HUES6 (cell line): ENCODE measurements at regions not wholly inside any gene's neighbourhood (a gene's known extent, or its start where the extent isn't known, plus 50 kb on each side); places are given as distances from the start of the nearest gene placed in this dataset.
"Not testable (repeated sequence)": the region's sequence is repeated elsewhere in the genome, so short reads cannot be mapped to it uniquely, and the experiment has no call there.

Experiments used
- H3K27ac ChIP-seq: 2 replicates; pipeline ENCODE4 v1.7.0; 2013; ENCODE audit warnings: low read depth, mild to moderate bottlenecking, low read length, inconsistent platforms
- H3K27me3 ChIP-seq: 2 replicates; pipeline ENCODE4 v1.6.1; 2013; ENCODE audit warnings: low read length; ENCODE audit not compliant: control insufficient read depth, insufficient read depth
- H3K36me3 ChIP-seq: 2 replicates; pipeline ENCODE4 v1.6.1; 2013; ENCODE audit warnings: low read length; ENCODE audit not compliant: control insufficient read depth, insufficient read depth
- H3K4me1 ChIP-seq: 2 replicates; pipeline ENCODE4 v1.6.1; 2013; ENCODE audit warnings: low read length; ENCODE audit not compliant: control insufficient read depth, insufficient read depth
- H3K4me3 ChIP-seq: 2 replicates; pipeline ENCODE4 v1.5.1; 2013; ENCODE audit warnings: low read depth, low read length
- H3K9ac ChIP-seq: one replicate; pipeline ENCODE4 v1.6.1; 2013; ENCODE audit warnings: mild to moderate bottlenecking, low read length
- H3K9me3 ChIP-seq: 2 replicates; pipeline ENCODE4 v1.6.1; 2013; ENCODE audit warnings: low read depth, low read length; ENCODE audit not compliant: control insufficient read depth, insufficient read depth

GRCh38 chr1:199930067-199930466 lies 97.4 kb upstream of the NR5A2 start:
- not testable (repeated sequence) for H3K4me1 ChIP-seq, H3K27me3 ChIP-seq, H3K4me3 ChIP-seq, H3K9ac ChIP-seq, H3K36me3 ChIP-seq, H3K9me3 ChIP-seq, H3K27ac ChIP-seq

GRCh38 chr1:199931666-199932377 lies 95.7 kb upstream of the NR5A2 start:
- Histone ChIP-seq H3K9ac (no peak overlapping the region), H3K9me3 (no peaks in the 10 kb centered on the region), H3K4me1 (no peaks in the 10 kb centered on the region), H3K4me3 (no peak overlapping the region), H3K27me3 (no peaks in the 10 kb centered on the region), H3K27ac (no peak overlapping the region), H3K36me3 (no peaks in the 10 kb centered on the region)

GRCh38 chr1:199932462-199932861 lies 95.0 kb upstream of the NR5A2 start:
- Histone ChIP-seq H3K4me3 (no peak overlapping the region), H3K9ac (no peak overlapping the region), H3K4me1 (no peaks in the 10 kb centered on the region), H3K27ac (no peak overlapping the region), H3K9me3 (no peaks in the 10 kb centered on the region), H3K27me3 (no peaks in the 10 kb centered on the region), H3K36me3 (no peaks in the 10 kb centered on the region)

- H3K9ac ChIP-seq, result no peak overlapping the region
- H3K9me3 ChIP-seq, result no peaks in the 10 kb centered on the region
- no peaks in the 10 kb centered on the region for H3K4me1 ChIP-seq
- H3K27ac ChIP-seq, result no peak overlapping the region
- H3K36me3 ChIP-seq, result no peaks in the 10 kb centered on the region
- H3K4me3 ChIP-seq, result no peak overlapping the region
- H3K27me3 ChIP-seq, result no peaks in the 10 kb centered on the region
Observed at GRCh38 chr1:199936441-199936840, 91.1 kb upstream of the NR5A2 start.

GRCh38 chr1:199937161-199937560 lies 90.3 kb upstream of the NR5A2 start:
- no peak overlapping the region for H3K4me3 ChIP-seq
- no peaks in the 10 kb centered on the region for H3K4me1 ChIP-seq
- no peaks in the 10 kb centered on the region for H3K36me3 ChIP-seq
- H3K9ac ChIP-seq, result no peak overlapping the region
- no peaks in the 10 kb centered on the region for H3K27me3 ChIP-seq
- H3K9me3 ChIP-seq, result no peaks in the 10 kb centered on the region
- no peak overlapping the region for H3K27ac ChIP-seq

- H3K4me1 ChIP-seq, result no peaks in the 10 kb centered on the region
- H3K9ac ChIP-seq, result no peak overlapping the region
- H3K9me3 ChIP-seq, result no peaks in the 10 kb centered on the region
Observed at GRCh38 chr1:199937661-199938060, 89.8 kb upstream of the NR5A2 start.

GRCh38 chr1:199944986-199945385 lies 82.5 kb upstream of the NR5A2 start:
- H3K27me3 ChIP-seq, result no peaks in the 10 kb centered on the region
- H3K4me1 ChIP-seq, result no peaks in the 10 kb centered on the region
- no peak overlapping the region for H3K4me3 ChIP-seq
- no peak overlapping the region for H3K27ac ChIP-seq
- no peaks in the 10 kb centered on the region for H3K9me3 ChIP-seq
- no peaks in the 10 kb centered on the region for H3K36me3 ChIP-seq
- no peak overlapping the region for H3K9ac ChIP-seq

More at GRCh38 chr1:199937661-199938060, 89.8 kb upstream of the NR5A2 start:
- no peaks in the 10 kb centered on the region for H3K36me3 ChIP-seq
- no peaks in the 10 kb centered on the region for H3K27me3 ChIP-seq
- no peak overlapping the region for H3K27ac ChIP-seq
- no peak overlapping the region for H3K4me3 ChIP-seq

GRCh38 chr1:199945591-199945990 lies 81.9 kb upstream of the NR5A2 start:
- Histone ChIP-seq H3K9ac (no peak overlapping the region), H3K36me3 (no peaks in the 10 kb centered on the region), H3K27ac (no peak overlapping the region), H3K9me3 (no peaks in the 10 kb centered on the region), H3K4me3 (no peak overlapping the region), H3K27me3 (no peaks in the 10 kb centered on the region), H3K4me1 (no peaks in the 10 kb centered on the region)

GRCh38 chr1:199946305-199947155 lies 81.0 kb upstream of the NR5A2 start:
- Histone ChIP-seq H3K4me1 (no peaks in the 10 kb centered on the region), H3K9me3 (no peaks in the 10 kb centered on the region), H3K4me3 (no peak overlapping the region), H3K36me3 (no peaks in the 10 kb centered on the region), H3K9ac (no peak overlapping the region), H3K27ac (no peak overlapping the region), H3K27me3 (no peaks in the 10 kb centered on the region)

- Histone ChIP-seq H3K4me1 (no peaks in the 10 kb centered on the region), H3K36me3 (no peaks in the 10 kb centered on the region), H3K27me3 (no peaks in the 10 kb centered on the region), H3K9me3 (no peaks in the 10 kb centered on the region), H3K4me3 (no peak overlapping the region), H3K9ac (no peak overlapping the region), H3K27ac (no peak overlapping the region)
Observed at GRCh38 chr1:199948587-199949280, 78.8 kb upstream of the NR5A2 start.

- not testable (repeated sequence) for H3K9me3 ChIP-seq, H3K4me3 ChIP-seq, H3K27ac ChIP-seq, H3K9ac ChIP-seq, H3K27me3 ChIP-seq, H3K36me3 ChIP-seq, H3K4me1 ChIP-seq
Observed at GRCh38 chr1:199951005-199951404, 76.5 kb upstream of the NR5A2 start.
